ENCODE measurements at regions not wholly inside any gene's neighbourhood (a gene's known extent, or its start where the extent isn't known, plus 50 kb on each side); places are given as distances from the start of the nearest gene placed in this dataset.

DNA sequence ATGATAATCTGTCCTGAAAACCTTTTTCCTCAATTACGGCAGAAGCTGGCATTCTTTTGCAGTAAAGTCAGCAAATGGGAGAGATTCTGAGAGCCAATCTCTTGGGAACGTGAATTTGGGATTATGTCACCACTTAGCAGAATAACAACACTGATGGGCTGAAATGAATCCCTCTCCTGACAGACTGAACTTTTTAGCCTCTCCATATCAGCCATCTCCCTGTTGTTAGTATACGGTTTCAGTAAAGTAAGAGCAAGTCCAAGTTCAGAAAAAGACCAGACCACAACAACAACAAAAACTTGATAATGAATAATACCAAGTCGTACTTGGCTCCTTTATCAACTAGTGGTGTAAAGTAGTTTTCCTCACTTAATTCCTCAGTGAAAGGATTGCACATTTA is 1048.8 kb downstream of the GATA3 start:
- TF ChIP-seq, protein P1, sequence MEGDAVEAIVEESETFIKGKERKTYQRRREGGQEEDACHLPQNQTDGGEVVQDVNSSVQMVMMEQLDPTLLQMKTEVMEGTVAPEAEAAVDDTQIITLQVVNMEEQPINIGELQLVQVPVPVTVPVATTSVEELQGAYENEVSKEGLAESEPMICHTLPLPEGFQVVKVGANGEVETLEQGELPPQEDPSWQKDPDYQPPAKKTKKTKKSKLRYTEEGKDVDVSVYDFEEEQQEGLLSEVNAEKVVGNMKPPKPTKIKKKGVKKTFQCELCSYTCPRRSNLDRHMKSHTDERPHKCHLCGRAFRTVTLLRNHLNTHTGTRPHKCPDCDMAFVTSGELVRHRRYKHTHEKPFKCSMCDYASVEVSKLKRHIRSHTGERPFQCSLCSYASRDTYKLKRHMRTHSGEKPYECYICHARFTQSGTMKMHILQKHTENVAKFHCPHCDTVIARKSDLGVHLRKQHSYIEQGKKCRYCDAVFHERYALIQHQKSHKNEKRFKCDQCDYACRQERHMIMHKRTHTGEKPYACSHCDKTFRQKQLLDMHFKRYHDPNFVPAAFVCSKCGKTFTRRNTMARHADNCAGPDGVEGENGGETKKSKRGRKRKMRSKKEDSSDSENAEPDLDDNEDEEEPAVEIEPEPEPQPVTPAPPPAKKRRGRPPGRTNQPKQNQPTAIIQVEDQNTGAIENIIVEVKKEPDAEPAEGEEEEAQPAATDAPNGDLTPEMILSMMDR (IDR thresholded peaks at IDR 0.05; ENCODE audit: low read length): no peak
- no peak for TF ChIP-seq EZH2 (IDR thresholded peaks at IDR 0.05; ENCODE audit: borderline replicate concordance, low read length)
